ENCODE measurements at regions not wholly inside any gene's neighbourhood (a gene's known extent, or its start where the extent isn't known, plus 50 kb on each side); places are given as distances from the start of the nearest gene placed in this dataset.

DNA sequence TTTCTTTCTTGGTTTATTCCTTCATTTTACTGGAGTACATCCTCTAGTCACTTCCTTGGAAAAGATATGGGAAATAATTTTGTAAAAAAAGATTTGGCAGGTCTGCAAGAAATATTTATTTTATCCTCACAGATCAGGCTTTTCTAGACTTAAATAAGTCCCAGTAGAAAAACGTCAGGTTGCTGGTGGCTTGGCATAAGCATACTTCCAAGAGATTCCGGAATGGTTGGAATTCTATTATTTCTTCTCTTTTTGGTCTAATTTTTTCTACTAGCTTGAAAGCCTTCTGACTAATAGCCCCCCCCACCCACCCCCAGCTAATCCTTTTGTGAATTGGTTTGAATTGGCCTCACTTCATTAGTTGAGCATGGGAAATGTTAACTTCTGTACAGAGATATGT, 147.6 kb downstream of the ZIC5 start:
- DNase-seq: no peak
- H3K4me3 ChIP-seq (ENCODE audit: low read length): no peak overlapping the region
- no CpG with 5 or more reads among the region's 2 CpGs for WGBS (ENCODE audit: insufficient coverage, low lambda C conversion rate)
- H3K4me1 ChIP-seq (ENCODE audit: control insufficient read depth, insufficient read depth, low read length): no peaks in the 10 kb centered on the region
- H3K27ac ChIP-seq (ENCODE audit: low read length): no peak overlapping the region
- no peaks in the 10 kb centered on the region for H3K27me3 ChIP-seq (ENCODE audit: control insufficient read depth, insufficient read depth, low read length)
- H3K36me3 ChIP-seq (ENCODE audit: control insufficient read depth, insufficient read depth, low read length): no peaks in the 10 kb centered on the region
- H3K9me3 ChIP-seq (ENCODE audit: control insufficient read depth, low read depth, low read length): no peaks in the 10 kb centered on the region

DNA sequence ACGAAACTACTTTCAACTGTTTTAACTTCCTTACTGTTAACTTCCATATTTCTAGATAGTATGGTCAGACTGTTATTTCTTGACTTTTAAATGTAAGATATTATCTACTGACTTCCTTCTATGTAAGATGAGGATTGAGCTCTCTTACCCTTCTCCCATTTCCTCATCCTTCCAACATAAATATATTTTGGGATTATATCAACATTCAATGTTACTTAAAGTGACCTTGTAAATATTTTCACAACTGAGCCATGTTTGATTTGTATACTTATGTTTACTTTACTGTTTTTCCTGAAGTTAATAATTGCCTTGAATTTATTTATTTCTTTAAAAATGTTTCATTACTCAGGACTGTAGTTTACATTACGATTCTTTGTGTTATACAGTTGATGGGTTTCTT, 148.7 kb downstream of the ZIC5 start:
- WGBS (ENCODE audit: insufficient coverage, low lambda C conversion rate): 100% methylated on average over 2 of the region's 2 CpGs
- Histone ChIP-seq H3K27me3 (ENCODE audit: control insufficient read depth, insufficient read depth, low read length) (no peaks in the 10 kb centered on the region), H3K36me3 (ENCODE audit: control insufficient read depth, insufficient read depth, low read length) (no peaks in the 10 kb centered on the region)

DNA sequence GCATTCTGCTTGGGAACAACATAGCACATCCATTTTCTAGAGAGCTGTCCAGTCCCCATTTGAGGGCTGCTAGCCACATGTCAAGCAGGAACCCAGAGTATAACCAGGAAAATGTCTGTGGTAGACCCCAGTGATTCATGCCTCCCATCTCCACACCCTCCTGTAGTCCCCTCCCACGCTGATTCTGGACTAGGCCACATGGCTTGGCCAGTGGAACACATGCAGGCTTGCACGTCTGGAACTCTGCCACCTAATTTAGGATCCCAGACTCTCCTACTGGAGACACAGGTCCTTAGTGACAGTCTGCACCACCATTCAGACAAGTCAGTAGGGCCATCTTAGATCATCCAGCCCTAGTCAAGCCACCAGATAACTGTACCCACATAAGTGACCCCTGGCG, 149.8 kb downstream of the ZIC5 start:
- H3K27me3 ChIP-seq (ENCODE audit: control insufficient read depth, insufficient read depth, low read length): no peaks in the 10 kb centered on the region
- no peaks in the 10 kb centered on the region for H3K36me3 ChIP-seq (ENCODE audit: control insufficient read depth, insufficient read depth, low read length)
- no peak for DNase-seq
- H3K27ac ChIP-seq (ENCODE audit: low read length): no peak overlapping the region
- H3K9me3 ChIP-seq (ENCODE audit: control insufficient read depth, low read depth, low read length): no peaks in the 10 kb centered on the region
- no peak overlapping the region for H3K4me3 ChIP-seq (ENCODE audit: low read length)
- H3K4me1 ChIP-seq (ENCODE audit: control insufficient read depth, insufficient read depth, low read length): no peaks in the 10 kb centered on the region
- no CpG with 5 or more reads among the region's 3 CpGs for WGBS (ENCODE audit: insufficient coverage, low lambda C conversion rate)

More for the DNA sequence above, 148.7 kb downstream of the ZIC5 start:
- Histone ChIP-seq H3K4me1 (ENCODE audit: control insufficient read depth, insufficient read depth, low read length) (no peaks in the 10 kb centered on the region), H3K4me3 (ENCODE audit: low read length) (no peak overlapping the region), H3K27ac (ENCODE audit: low read length) (no peak overlapping the region), H3K9me3 (ENCODE audit: control insufficient read depth, low read depth, low read length) (no peaks in the 10 kb centered on the region)
- DNase-seq: no peak

GRCh38 chr13:99819967-99820366, 151.6 kb downstream of the ZIC5 start:
- Histone ChIP-seq H3K27ac (ENCODE audit: low read length) (no peak overlapping the region), H3K27me3 (ENCODE audit: control insufficient read depth, insufficient read depth, low read length) (no peaks in the 10 kb centered on the region), H3K36me3 (ENCODE audit: control insufficient read depth, insufficient read depth, low read length) (no peaks in the 10 kb centered on the region), H3K9me3 (ENCODE audit: control insufficient read depth, low read depth, low read length) (no peaks in the 10 kb centered on the region), H3K4me3 (ENCODE audit: low read length) (no peak overlapping the region), H3K4me1 (ENCODE audit: control insufficient read depth, insufficient read depth, low read length) (no peaks in the 10 kb centered on the region)
- no CpG with 5 or more reads among the region's 7 CpGs for WGBS (ENCODE audit: insufficient coverage, low lambda C conversion rate)
- DNase-seq: peak in 1 of 2 donors; percentile 56

GRCh38 chr13:99816321-99816720, 155.2 kb downstream of the ZIC5 start:
- DNase-seq: no peak
- Histone ChIP-seq H3K27ac (ENCODE audit: low read length) (no peak overlapping the region), H3K4me1 (ENCODE audit: control insufficient read depth, insufficient read depth, low read length) (no peaks in the 10 kb centered on the region), H3K9me3 (ENCODE audit: control insufficient read depth, low read depth, low read length) (no peaks in the 10 kb centered on the region), H3K4me3 (ENCODE audit: low read length) (no peak overlapping the region), H3K27me3 (ENCODE audit: control insufficient read depth, insufficient read depth, low read length) (no peaks in the 10 kb centered on the region), H3K36me3 (ENCODE audit: control insufficient read depth, insufficient read depth, low read length) (no peaks in the 10 kb centered on the region)
- no CpG with 5 or more reads among the region's 2 CpGs for WGBS (ENCODE audit: insufficient coverage, low lambda C conversion rate)

DNA sequence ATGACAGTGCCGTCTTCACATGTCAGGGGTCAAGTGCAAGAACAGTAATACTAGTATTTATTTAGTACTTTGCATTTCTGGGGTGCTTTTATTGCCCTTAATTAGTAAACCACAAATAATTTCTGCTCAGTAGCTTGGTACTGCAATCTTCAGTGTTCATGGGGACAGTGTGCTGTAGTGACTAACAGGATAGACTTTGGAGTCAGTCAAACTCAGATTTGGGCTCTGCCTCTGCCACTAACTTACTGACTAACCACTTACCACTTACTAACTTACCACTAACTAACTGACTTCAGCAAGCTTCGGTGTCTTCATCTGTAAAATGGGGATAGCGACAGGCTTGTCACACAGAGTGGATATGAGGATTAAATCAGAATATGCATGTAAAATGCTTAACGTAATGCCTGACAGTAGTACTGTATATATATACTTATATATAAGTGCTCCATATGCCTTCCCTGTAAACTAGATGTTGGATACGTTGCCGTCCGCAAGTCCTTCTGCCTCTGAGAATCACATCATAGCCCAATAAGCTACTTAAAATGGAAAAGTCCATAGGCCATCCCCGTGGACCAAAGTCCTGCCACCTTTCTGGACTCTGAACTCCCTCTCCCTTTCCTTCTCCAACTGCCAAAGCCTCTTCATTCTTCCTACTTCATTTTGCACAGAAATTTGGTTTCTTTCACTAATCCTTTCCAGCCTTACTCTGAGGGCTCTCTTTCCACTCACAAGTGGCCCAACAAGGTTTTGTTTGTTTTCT, 158.1 kb downstream of the ZIC5 start:
- Histone ChIP-seq H3K4me3 (ENCODE audit: low read length) (no peak overlapping the region), H3K36me3 (ENCODE audit: control insufficient read depth, insufficient read depth, low read length) (no peaks in the 10 kb centered on the region), H3K27me3 (ENCODE audit: control insufficient read depth, insufficient read depth, low read length) (no peaks in the 10 kb centered on the region), H3K4me1 (ENCODE audit: control insufficient read depth, insufficient read depth, low read length) (peaks cover 12% of the 10 kb centered on the region), H3K9me3 (ENCODE audit: control insufficient read depth, low read depth, low read length) (no peaks in the 10 kb centered on the region), H3K27ac (ENCODE audit: low read length) (no peak overlapping the region)
- WGBS (ENCODE audit: insufficient coverage, low lambda C conversion rate): 73% methylated on average over 3 of the region's 8 CpGs
- no peak for DNase-seq

DNA sequence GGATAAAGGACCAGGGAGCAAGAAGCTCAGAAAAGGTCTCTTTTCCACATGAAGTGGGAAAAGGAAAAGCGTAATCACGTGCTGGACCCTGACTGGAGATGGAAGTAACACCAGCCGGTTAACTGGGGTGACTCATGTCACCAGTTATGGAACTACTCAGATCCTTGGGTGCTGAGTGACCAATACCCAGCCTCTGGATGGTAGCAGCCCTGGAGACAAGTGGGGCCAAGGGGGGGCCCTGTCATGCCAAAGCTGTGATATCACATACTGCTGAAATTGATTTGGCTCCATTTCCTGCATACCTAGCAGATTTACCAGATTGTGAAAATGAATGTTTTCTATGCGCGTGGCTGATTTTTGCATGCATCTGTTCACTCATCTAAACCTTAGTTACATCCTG, 158.9 kb downstream of the ZIC5 start:
- Histone ChIP-seq H3K27ac (ENCODE audit: low read length) (no peak overlapping the region), H3K4me3 (ENCODE audit: low read length) (no peak overlapping the region), H3K4me1 (ENCODE audit: control insufficient read depth, insufficient read depth, low read length) (peaks cover 12% of the 10 kb centered on the region), H3K27me3 (ENCODE audit: control insufficient read depth, insufficient read depth, low read length) (no peaks in the 10 kb centered on the region), H3K36me3 (ENCODE audit: control insufficient read depth, insufficient read depth, low read length) (no peaks in the 10 kb centered on the region), H3K9me3 (ENCODE audit: control insufficient read depth, low read depth, low read length) (no peaks in the 10 kb centered on the region)
- DNase-seq: no peak
- 93% methylated on average over 2 of the region's 5 CpGs for WGBS (ENCODE audit: insufficient coverage, low lambda C conversion rate)

DNA sequence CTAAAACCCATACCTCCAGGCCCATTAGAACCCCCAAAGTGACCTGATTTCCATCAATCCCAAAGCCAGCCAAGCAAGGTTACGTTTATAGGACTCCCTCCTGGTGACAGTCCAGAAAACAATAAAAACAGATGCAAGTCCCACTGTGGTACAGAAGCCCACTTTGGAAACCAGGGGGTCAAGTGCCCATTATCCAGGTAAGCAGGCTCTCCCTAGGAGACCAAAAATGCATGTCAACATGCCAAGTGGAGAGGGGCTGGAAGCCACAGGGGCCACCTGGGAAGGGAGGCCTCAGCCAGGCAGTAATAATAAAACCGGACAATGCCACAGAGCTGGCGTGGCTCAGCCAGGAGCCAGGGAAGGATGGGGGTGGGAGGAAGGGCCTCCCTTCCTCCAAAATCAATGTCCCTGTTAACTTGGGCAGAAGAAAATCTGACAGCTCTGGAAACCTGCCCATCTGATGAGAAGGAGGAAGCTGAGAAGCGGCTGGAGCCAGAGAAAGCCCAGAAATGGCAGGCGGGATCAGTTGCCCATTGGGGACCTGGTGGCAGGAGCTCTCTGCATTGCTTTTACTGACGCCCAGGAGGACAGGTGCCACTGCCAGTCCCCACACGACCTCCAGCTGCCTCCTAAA, 160.4 kb downstream of the ZIC5 start:
- no peak overlapping the region for H3K4me3 ChIP-seq (ENCODE audit: low read length)
- peaks cover 12% of the 10 kb centered on the region for H3K4me1 ChIP-seq (ENCODE audit: control insufficient read depth, insufficient read depth, low read length)
- H3K27me3 ChIP-seq (ENCODE audit: control insufficient read depth, insufficient read depth, low read length): no peaks in the 10 kb centered on the region
- no peaks in the 10 kb centered on the region for H3K36me3 ChIP-seq (ENCODE audit: control insufficient read depth, insufficient read depth, low read length)
- no peak overlapping the region for H3K27ac ChIP-seq (ENCODE audit: low read length)
- WGBS (ENCODE audit: insufficient coverage, low lambda C conversion rate): no CpG with 5 or more reads among the region's 7 CpGs
- H3K9me3 ChIP-seq (ENCODE audit: control insufficient read depth, low read depth, low read length): no peaks in the 10 kb centered on the region
- no peak for DNase-seq

GRCh38 chr13:99809926-99810325, 161.6 kb downstream of the ZIC5 start:
- H3K36me3 ChIP-seq (ENCODE audit: control insufficient read depth, insufficient read depth, low read length): no peaks in the 10 kb centered on the region
- no peak overlapping the region for H3K27ac ChIP-seq (ENCODE audit: low read length)
- no peak overlapping the region for H3K4me3 ChIP-seq (ENCODE audit: low read length)
- H3K4me1 ChIP-seq (ENCODE audit: control insufficient read depth, insufficient read depth, low read length): peaks cover 12% of the 10 kb centered on the region
- H3K27me3 ChIP-seq (ENCODE audit: control insufficient read depth, insufficient read depth, low read length): no peaks in the 10 kb centered on the region
- no peaks in the 10 kb centered on the region for H3K9me3 ChIP-seq (ENCODE audit: control insufficient read depth, low read depth, low read length)
- no CpG with 5 or more reads among the region's 4 CpGs for WGBS (ENCODE audit: insufficient coverage, low lambda C conversion rate)
- peak; percentile 49 to 82 for DNase-seq

GRCh38 chr13:99809496-99809895, 162.1 kb downstream of the ZIC5 start:
- no peak for DNase-seq
- no peaks in the 10 kb centered on the region for H3K9me3 ChIP-seq (ENCODE audit: control insufficient read depth, low read depth, low read length)
- WGBS (ENCODE audit: insufficient coverage, low lambda C conversion rate): no CpG with 5 or more reads among the region's 8 CpGs
- peaks cover 12% of the 10 kb centered on the region for H3K4me1 ChIP-seq (ENCODE audit: control insufficient read depth, insufficient read depth, low read length)
- no peak overlapping the region for H3K4me3 ChIP-seq (ENCODE audit: low read length)
- no peaks in the 10 kb centered on the region for H3K27me3 ChIP-seq (ENCODE audit: control insufficient read depth, insufficient read depth, low read length)
- H3K27ac ChIP-seq (ENCODE audit: low read length): no peak overlapping the region
- no peaks in the 10 kb centered on the region for H3K36me3 ChIP-seq (ENCODE audit: control insufficient read depth, insufficient read depth, low read length)

GRCh38 chr13:99808786-99809185, 162.8 kb downstream of the ZIC5 start:
- Histone ChIP-seq H3K9me3 (ENCODE audit: control insufficient read depth, low read depth, low read length) (no peaks in the 10 kb centered on the region), H3K36me3 (ENCODE audit: control insufficient read depth, insufficient read depth, low read length) (no peaks in the 10 kb centered on the region), H3K27ac (ENCODE audit: low read length) (no peak overlapping the region), H3K27me3 (ENCODE audit: control insufficient read depth, insufficient read depth, low read length) (no peaks in the 10 kb centered on the region), H3K4me1 (ENCODE audit: control insufficient read depth, insufficient read depth, low read length) (peaks cover 12% of the 10 kb centered on the region), H3K4me3 (ENCODE audit: low read length) (no peak overlapping the region)
- no CpG with 5 or more reads among the region's 1 CpG for WGBS (ENCODE audit: insufficient coverage, low lambda C conversion rate)
- DNase-seq: no peak
